ENCODE measurements at regions not wholly inside any gene's neighbourhood (a gene's known extent, or its start where the extent isn't known, plus 50 kb on each side); places are given as distances from the start of the nearest gene placed in this dataset.
"Not testable (repeated sequence)": the region's sequence is repeated elsewhere in the genome, so short reads cannot be mapped to it uniquely, and the experiment has no call there.

DNA sequence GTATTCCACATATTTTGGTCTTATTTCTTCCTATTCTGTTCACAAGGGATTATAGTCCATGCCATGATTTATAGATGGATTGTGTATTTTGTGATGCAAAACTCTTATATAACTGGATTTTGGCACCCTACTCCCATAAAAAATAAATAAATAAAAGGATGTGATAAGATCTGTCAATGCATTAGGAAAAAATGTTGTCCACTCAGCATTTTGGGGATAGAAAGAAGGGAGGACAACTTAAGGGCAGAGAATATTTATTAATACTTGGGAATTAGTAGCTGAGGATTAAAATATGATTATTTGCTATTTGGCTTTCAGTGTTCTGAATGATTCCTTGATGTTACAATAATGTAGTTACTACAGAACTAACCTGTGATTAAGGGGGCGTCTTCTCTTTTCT is 682.6 kb downstream of the ZBBX start:
- Mint-ChIP-seq H3K9me3 (peaks cover 5% of the 10 kb centered on the region), H3K4me3 (no peak overlapping the region), H3K36me3 (no peaks in the 10 kb centered on the region), H3K27me3 (ENCODE audit: low read depth) (no peaks in the 10 kb centered on the region), H3K27ac (no peak overlapping the region), H3K4me1 (peaks cover 10% of the 10 kb centered on the region)
- no peak for TF ChIP-seq CTCF (IDR thresholded peaks at IDR 0.05; ENCODE audit: unreplicated experiment)
- no peak for DNase-seq (ENCODE audit: low spot score in 2 of 2, unreplicated experiment in 2 of 2)

- H3K9me3 Mint-ChIP-seq: peaks cover 4% of the 10 kb centered on the region
- no peaks in the 10 kb centered on the region for H3K36me3 Mint-ChIP-seq
- TF ChIP-seq CTCF (IDR thresholded peaks at IDR 0.05; ENCODE audit: unreplicated experiment): no peak
- H3K27ac Mint-ChIP-seq: no peak overlapping the region
- no peak overlapping the region for H3K4me3 Mint-ChIP-seq
- H3K4me1 Mint-ChIP-seq: peaks cover 10% of the 10 kb centered on the region
- no peak for DNase-seq (ENCODE audit: low spot score in 2 of 2, unreplicated experiment in 2 of 2)
- H3K27me3 Mint-ChIP-seq (ENCODE audit: low read depth): no peaks in the 10 kb centered on the region
These were observed 684.0 kb downstream of the ZBBX start for GRCh38 chr3:166696103-166696502.

- TF ChIP-seq CTCF (IDR thresholded peaks at IDR 0.05; ENCODE audit: unreplicated experiment): no peak
These were observed 691.4 kb downstream of the ZBBX start for GRCh38 chr3:166688665-166689064.

DNA sequence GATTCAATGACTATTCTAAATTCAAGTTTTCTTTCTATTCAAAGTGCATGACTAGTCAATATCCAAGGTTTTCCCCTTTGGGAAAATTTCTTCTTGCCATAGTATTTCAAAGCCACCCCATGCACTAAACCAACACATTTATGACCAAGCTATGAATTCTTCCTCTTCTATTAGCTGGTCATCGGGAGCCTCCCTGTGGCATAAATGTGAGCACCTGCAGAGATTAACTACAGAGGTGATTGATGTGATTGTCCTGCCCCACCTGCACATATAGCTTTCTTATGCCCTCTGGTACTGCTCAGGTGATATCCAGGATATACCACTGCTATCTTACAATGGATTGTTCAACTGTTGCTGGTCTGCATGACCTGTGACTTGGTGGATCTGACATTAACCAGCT is 694.9 kb downstream of the ZBBX start:
- H3K9me3 Mint-ChIP-seq: peaks cover 4% of the 10 kb centered on the region
- no peaks in the 10 kb centered on the region for H3K27me3 Mint-ChIP-seq (ENCODE audit: low read depth)
- no peaks in the 10 kb centered on the region for H3K36me3 Mint-ChIP-seq
- H3K4me3 Mint-ChIP-seq: no peak overlapping the region
- peaks cover 4% of the 10 kb centered on the region for H3K4me1 Mint-ChIP-seq
- TF ChIP-seq CTCF (IDR thresholded peaks at IDR 0.05; ENCODE audit: unreplicated experiment): no peak
- DNase-seq (ENCODE audit: low spot score in 2 of 2, unreplicated experiment in 2 of 2): no peak
- H3K27ac Mint-ChIP-seq: no peak overlapping the region

More at GRCh38 chr3:166688665-166689064, 691.4 kb downstream of the ZBBX start:
- Mint-ChIP-seq H3K9me3 (peaks cover 4% of the 10 kb centered on the region), H3K4me3 (no peak overlapping the region), H3K27ac (no peak overlapping the region), H3K36me3 (no peaks in the 10 kb centered on the region), H3K27me3 (ENCODE audit: low read depth) (no peaks in the 10 kb centered on the region), H3K4me1 (peaks cover 4% of the 10 kb centered on the region)
- no peak for DNase-seq (ENCODE audit: low spot score in 2 of 2, unreplicated experiment in 2 of 2)

GRCh38 chr3:166684077-166684476 is 696.0 kb downstream of the ZBBX start:
- H3K36me3 Mint-ChIP-seq; H3K4me3 Mint-ChIP-seq; DNase-seq (ENCODE audit: low spot score in 2 of 2, unreplicated experiment in 2 of 2); H3K9me3 Mint-ChIP-seq; H3K27me3 Mint-ChIP-seq (ENCODE audit: low read depth); H3K27ac Mint-ChIP-seq; H3K4me1 Mint-ChIP-seq: not testable (repeated sequence)

GRCh38 chr3:166669781-166670180 is 710.3 kb downstream of the ZBBX start:
- no peak for TF ChIP-seq CTCF (IDR thresholded peaks at IDR 0.05; ENCODE audit: unreplicated experiment)
- Mint-ChIP-seq H3K9me3 (peaks cover 9% of the 10 kb centered on the region), H3K4me1 (no peaks in the 10 kb centered on the region), H3K27ac (no peak overlapping the region), H3K4me3 (no peak overlapping the region), H3K27me3 (ENCODE audit: low read depth) (no peaks in the 10 kb centered on the region), H3K36me3 (no peaks in the 10 kb centered on the region)
- no peak for DNase-seq (ENCODE audit: low spot score in 2 of 2, unreplicated experiment in 2 of 2)
